Ishikawa (cell line): ENCODE measurements at regions not wholly inside any gene's neighbourhood (a gene's known extent, or its start where the extent isn't known, plus 50 kb on each side); places are given as distances from the start of the nearest gene placed in this dataset.

Experiments
- CEBPB ChIP-seq: IDR thresholded peaks from 2 replicates; pipeline ENCODE4 v1.6.1; 2012
- CREB1 ChIP-seq: IDR thresholded peaks from 2 replicates; pipeline ENCODE4 v1.6.1; 2012; ENCODE audit warnings: low read depth
- EGR1 ChIP-seq: IDR thresholded peaks from 2 replicates; pipeline ENCODE4 v1.6.1; 2012
- EP300 ChIP-seq: IDR thresholded peaks from 2 replicates; pipeline ENCODE4 v1.6.1; 2012; ENCODE audit warnings: borderline replicate concordance
- FOXM1 ChIP-seq: IDR thresholded peaks from 2 replicates; pipeline ENCODE4 v1.6.1; 2012; ENCODE audit warnings: low read depth, borderline replicate concordance
- MAX ChIP-seq: IDR thresholded peaks from 2 replicates; pipeline ENCODE4 v1.6.1; 2012
- NFIC ChIP-seq: IDR thresholded peaks from 2 replicates; pipeline ENCODE4 v1.6.1; 2012
- RAD21 ChIP-seq: IDR thresholded peaks from 2 replicates; pipeline ENCODE4 v1.6.1; 2012; ENCODE audit warnings: low read depth
- TAF1 ChIP-seq: IDR thresholded peaks from 2 replicates; pipeline ENCODE4 v1.6.1; 2012; ENCODE audit warnings: low read depth, mild to moderate bottlenecking
- TCF12 ChIP-seq: IDR thresholded peaks from 2 replicates; pipeline ENCODE4 v1.6.1; 2012; ENCODE audit warnings: low read depth
- TEAD4 ChIP-seq: IDR thresholded peaks from 2 replicates; pipeline ENCODE4 v1.6.1; 2012
- USF1 ChIP-seq: IDR thresholded peaks from 2 replicates; pipeline ENCODE4 v1.6.1; 2012
- YY1 ChIP-seq: IDR thresholded peaks from 2 replicates; pipeline ENCODE4 v1.6.1; 2012; ENCODE audit warnings: low read depth
- ZBTB7A ChIP-seq: IDR thresholded peaks from 2 replicates; pipeline ENCODE4 v1.6.1; 2012; ENCODE audit warnings: low read depth
- TF ChIP-seq, protein P1 (sequence below): IDR thresholded peaks from 2 replicates; pipeline ENCODE4 v1.6.1; 2012; ENCODE audit warnings: low read depth, mild to moderate bottlenecking

- TF ChIP-seq CEBPB = no peak
- no peak for TF ChIP-seq TAF1
Observed at GRCh38 chr15:60091157-60091556, 87.0 kb downstream of the FOXB1 start.

DNA sequence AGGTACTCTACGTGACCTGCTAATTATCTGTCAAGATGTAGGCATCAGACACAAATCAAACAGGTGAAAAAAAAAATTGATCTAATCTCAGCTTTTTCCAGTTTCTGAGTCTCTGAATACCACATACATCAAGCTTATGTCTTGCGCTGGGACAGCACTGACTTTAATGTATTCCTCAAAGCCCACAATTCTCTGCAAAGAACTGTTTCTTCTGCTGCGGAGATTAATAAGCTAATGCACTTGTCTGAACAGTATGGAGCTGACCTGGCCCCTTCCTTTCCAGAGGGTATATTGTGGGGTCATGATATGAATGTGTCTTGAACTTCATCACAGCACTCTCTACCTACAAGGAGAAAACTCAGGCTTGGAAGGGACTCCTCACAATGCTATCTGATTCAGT is 87.8 kb downstream of the FOXB1 start:
- TF ChIP-seq FOXM1 (no peak), TCF12 (no peak), USF1 (no peak), NFIC (no peak), EGR1 (no peak), YY1 (no peak), RAD21 (no peak), CEBPB (no peak), TAF1 (no peak), EP300 (no peak)

DNA sequence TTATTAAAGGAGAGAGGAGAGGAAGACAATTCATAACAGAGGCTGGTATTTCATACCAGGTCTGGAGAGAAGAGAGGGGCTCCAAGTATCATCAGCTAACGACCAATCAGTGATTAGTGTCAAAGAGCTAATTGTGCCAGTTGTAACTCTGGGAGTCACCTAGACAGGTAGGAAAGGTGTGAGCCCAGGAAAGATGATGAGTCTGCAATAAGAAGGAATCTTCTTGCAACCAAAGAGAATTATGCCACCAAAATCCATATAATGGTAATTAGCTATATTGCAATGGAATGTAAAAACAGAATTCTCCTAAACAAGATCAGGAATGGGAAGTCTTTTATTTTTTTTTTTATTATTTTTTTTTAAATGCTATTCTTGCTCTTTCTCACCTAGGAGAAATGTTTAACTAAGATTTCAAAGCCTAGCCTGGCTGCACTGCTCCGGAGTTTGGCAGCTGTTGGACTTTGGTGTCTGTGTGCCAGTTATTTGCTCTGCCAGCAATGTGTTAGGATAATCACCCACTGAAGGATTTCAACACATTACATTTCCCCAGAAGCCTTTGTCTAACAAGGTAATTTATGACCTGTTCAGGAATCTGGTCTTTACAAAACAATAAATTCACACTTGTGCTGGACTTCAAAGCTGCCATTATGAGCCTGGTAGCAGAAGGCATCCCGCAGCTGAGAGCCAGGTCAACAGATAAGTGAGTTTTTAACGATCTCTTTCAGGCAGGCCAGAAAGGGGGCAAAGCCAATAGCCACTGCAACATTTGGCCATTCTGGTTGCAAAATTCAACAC is 89.4 kb downstream of the FOXB1 start:
- TF ChIP-seq RAD21 = no peak

DNA sequence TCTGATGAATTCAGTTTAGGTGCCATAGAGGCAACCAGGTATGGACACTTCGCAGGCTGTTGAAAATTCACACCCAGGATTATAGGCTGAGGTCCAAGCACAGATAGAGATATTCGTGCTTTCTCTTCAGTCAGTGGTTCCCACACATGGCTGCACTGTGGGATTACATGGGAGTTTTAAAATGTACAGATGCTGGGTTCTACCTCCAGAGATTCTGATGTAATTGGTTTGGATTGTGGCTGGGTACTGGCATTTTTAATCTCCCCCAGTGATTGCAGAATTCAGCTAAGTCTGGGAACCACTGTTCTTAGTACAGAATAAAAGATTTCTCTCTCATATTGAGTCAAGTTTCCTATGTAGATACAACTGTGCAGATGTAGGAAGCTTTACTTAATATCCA is 91.6 kb downstream of the FOXB1 start:
- TF ChIP-seq YY1 = no peak
- TF ChIP-seq NFIC = no peak
- TF ChIP-seq, protein P1, sequence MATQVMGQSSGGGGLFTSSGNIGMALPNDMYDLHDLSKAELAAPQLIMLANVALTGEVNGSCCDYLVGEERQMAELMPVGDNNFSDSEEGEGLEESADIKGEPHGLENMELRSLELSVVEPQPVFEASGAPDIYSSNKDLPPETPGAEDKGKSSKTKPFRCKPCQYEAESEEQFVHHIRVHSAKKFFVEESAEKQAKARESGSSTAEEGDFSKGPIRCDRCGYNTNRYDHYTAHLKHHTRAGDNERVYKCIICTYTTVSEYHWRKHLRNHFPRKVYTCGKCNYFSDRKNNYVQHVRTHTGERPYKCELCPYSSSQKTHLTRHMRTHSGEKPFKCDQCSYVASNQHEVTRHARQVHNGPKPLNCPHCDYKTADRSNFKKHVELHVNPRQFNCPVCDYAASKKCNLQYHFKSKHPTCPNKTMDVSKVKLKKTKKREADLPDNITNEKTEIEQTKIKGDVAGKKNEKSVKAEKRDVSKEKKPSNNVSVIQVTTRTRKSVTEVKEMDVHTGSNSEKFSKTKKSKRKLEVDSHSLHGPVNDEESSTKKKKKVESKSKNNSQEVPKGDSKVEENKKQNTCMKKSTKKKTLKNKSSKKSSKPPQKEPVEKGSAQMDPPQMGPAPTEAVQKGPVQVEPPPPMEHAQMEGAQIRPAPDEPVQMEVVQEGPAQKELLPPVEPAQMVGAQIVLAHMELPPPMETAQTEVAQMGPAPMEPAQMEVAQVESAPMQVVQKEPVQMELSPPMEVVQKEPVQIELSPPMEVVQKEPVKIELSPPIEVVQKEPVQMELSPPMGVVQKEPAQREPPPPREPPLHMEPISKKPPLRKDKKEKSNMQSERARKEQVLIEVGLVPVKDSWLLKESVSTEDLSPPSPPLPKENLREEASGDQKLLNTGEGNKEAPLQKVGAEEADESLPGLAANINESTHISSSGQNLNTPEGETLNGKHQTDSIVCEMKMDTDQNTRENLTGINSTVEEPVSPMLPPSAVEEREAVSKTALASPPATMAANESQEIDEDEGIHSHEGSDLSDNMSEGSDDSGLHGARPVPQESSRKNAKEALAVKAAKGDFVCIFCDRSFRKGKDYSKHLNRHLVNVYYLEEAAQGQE = no peak
- no peak for TF ChIP-seq FOXM1
- TF ChIP-seq USF1 = no peak

- TF ChIP-seq ZBTB7A (no peak), YY1 (no peak), RAD21 (no peak), EP300 (no peak), TEAD4 (no peak)
Observed at GRCh38 chr15:60096157-60096556, 92.0 kb downstream of the FOXB1 start.

DNA sequence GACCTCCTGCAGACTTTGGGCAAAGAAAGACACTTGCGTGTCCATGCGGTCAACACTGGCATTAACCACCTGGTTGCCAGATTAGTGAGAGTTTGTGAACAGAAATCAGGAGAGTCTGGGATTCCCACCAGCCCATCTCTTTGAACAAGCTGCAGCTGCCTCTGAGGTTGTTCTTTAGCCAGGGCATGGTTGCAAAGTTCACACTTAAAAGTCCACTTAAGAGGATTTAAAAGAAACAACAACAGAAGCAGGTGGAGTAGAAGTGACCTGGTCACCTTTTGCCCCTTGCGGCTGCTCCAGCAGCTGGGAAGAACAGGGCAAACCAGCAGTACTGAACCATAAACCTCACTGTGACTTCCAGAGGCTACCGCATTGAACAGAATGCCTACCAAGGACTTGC is 97.3 kb downstream of the FOXB1 start:
- TF ChIP-seq EGR1 (no peak), USF1 (no peak), CREB1 (no peak), TCF12 (no peak), RAD21 (no peak), EP300 (no peak), ZBTB7A (no peak), NFIC (no peak), TAF1 (no peak), MAX (no peak), CEBPB (no peak), FOXM1 (no peak), TEAD4 (no peak), YY1 (no peak)
- TF ChIP-seq, protein P1 = no peak

GRCh38 chr15:60102748-60103147 is 98.6 kb downstream of the FOXB1 start:
- TF ChIP-seq EP300 = no peak
- TF ChIP-seq YY1 = no peak
- TF ChIP-seq NFIC = no peak
- TF ChIP-seq TAF1 = no peak
- TF ChIP-seq CREB1 = no peak
- TF ChIP-seq FOXM1 = no peak
- TF ChIP-seq, protein P1 = no peak
- no peak for TF ChIP-seq RAD21
- no peak for TF ChIP-seq ZBTB7A
- no peak for TF ChIP-seq USF1
- no peak for TF ChIP-seq EGR1
- TF ChIP-seq MAX = no peak
- TF ChIP-seq TEAD4 = no peak
- no peak for TF ChIP-seq TCF12
- TF ChIP-seq CEBPB = no peak
